Fibroblast of lung (primary cell): ENCODE measurements at regions not wholly inside any gene's neighbourhood (a gene's known extent, or its start where the extent isn't known, plus 50 kb on each side); places are given as distances from the start of the nearest gene placed in this dataset.

Experiments
- DNase-seq, 2 donors: peaks; one replicate each; pipeline versions ENCODE4 v3.0.0 to v3.0.0-alpha.2; 2010; ENCODE audit warnings: low read depth in 2 of 2
- H2AFZ ChIP-seq: 2 replicates; pipeline ENCODE4 v1.5.1; 2012; ENCODE audit warnings: low read length, control low read depth, inconsistent platforms
- H3K27ac ChIP-seq: 2 replicates; pipeline ENCODE4 v1.5.1; 2011; ENCODE audit warnings: low read length, control low read depth; ENCODE audit not compliant: insufficient read depth
- H3K27me3 ChIP-seq: 2 replicates; pipeline ENCODE4 v1.5.1; 2011; ENCODE audit warnings: mild to moderate bottlenecking, low read length; ENCODE audit not compliant: control insufficient read depth, insufficient read depth
- H3K36me3 ChIP-seq: 2 replicates; pipeline ENCODE4 v1.5.1; 2011; ENCODE audit warnings: low read length; ENCODE audit not compliant: control insufficient read depth, insufficient read depth
- H3K4me1 ChIP-seq: 2 replicates; pipeline ENCODE4 v1.5.1; 2011; ENCODE audit warnings: low read length; ENCODE audit not compliant: control insufficient read depth, insufficient read depth; ENCODE audit errors: extremely low read depth
- H3K4me2 ChIP-seq: 2 replicates; pipeline ENCODE4 v1.5.1; 2011; ENCODE audit warnings: low read length, control low read depth; ENCODE audit not compliant: insufficient read depth; ENCODE audit errors: extremely low read depth
- H3K4me3 ChIP-seq, 4 experiments: fragments of 200-600 bp in 1 of 4; sonication (generic) in 1 of 4; replicated peaks in 1 of 4; 2 replicates each; pipeline ENCODE4 v1.5.1; 2011 to 2016; ENCODE audit warnings: low read length in 4 of 4, low read depth in 3 of 4, mild to moderate bottlenecking in 3 of 4, control low read depth in 2 of 4, inconsistent platforms in 1 of 4, mixed read lengths in 1 of 4; ENCODE audit not compliant: insufficient read depth in 1 of 4; ENCODE audit errors: control extremely low read depth in 1 of 4
- H3K79me2 ChIP-seq: 2 replicates; pipeline ENCODE4 v1.5.1; 2012; ENCODE audit warnings: mild to moderate bottlenecking, low read length, inconsistent platforms; ENCODE audit not compliant: control insufficient read depth, insufficient read depth
- H3K9ac ChIP-seq: 2 replicates; pipeline ENCODE4 v1.5.1; 2011; ENCODE audit warnings: mild to moderate bottlenecking, low read length, control low read depth; ENCODE audit not compliant: insufficient read depth
- H3K9me3 ChIP-seq: 2 replicates; pipeline ENCODE4 v1.5.1; 2012; ENCODE audit warnings: low read depth, low read length; ENCODE audit not compliant: control insufficient read depth, insufficient read depth
- H4K20me1 ChIP-seq: 2 replicates; pipeline ENCODE4 v1.5.1; 2011; ENCODE audit warnings: low read length; ENCODE audit not compliant: control insufficient read depth, insufficient read depth; ENCODE audit errors: extremely low read depth
- EZH2 ChIP-seq: IDR thresholded peaks from 2 replicates; pipeline ENCODE4 v1.5.1; 2012; ENCODE audit warnings: low read length, control low read depth, mild to moderate bottlenecking; ENCODE audit errors: missing control alignments
- TF ChIP-seq, protein P1 (sequence below), 2 donors: IDR thresholded peaks in 1 of 2; conservative IDR thresholded peaks in 1 of 2; 1 replicate in 1 of 2; 2 replicates in 1 of 2; pipeline ENCODE4 v1.5.1; 2011 to 2012; ENCODE audit warnings: low read length in 2 of 2, control low read depth in 1 of 2, inconsistent platforms in 1 of 2, low read depth in 1 of 2, mild to moderate bottlenecking in 1 of 2

DNA sequence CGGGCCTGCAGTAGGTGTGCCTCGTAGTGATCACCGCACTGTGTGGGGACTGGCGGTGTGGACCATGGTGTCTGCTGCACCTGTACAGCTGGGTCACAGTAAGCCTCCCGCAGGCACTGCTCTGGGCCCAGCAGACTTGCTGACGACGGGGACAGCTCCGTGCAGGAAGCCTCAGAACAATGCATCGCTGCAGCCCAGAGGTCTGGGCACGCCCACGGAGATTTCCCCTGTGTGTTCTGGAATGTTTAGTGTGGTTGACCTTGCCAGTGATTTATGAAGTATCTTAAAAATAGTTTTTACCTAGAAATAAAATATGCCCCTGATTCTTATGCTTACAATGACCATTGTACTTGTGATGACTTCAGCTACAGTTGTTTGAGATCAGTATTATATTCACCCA lies 59.1 kb upstream of the ZNF32 start:
- H3K79me2 ChIP-seq = no peaks in the 10 kb centered on the region
- no peak overlapping the region for H3K4me3 ChIP-seq
- no peaks in the 10 kb centered on the region for H3K36me3 ChIP-seq
- H3K4me2 ChIP-seq = no peak overlapping the region
- no peaks in the 10 kb centered on the region for H3K4me1 ChIP-seq
- peaks cover 3% of the 10 kb centered on the region for H3K27me3 ChIP-seq
- H3K27ac ChIP-seq = no peak overlapping the region
- H4K20me1 ChIP-seq = no peaks in the 10 kb centered on the region
- TF ChIP-seq, protein P1, sequence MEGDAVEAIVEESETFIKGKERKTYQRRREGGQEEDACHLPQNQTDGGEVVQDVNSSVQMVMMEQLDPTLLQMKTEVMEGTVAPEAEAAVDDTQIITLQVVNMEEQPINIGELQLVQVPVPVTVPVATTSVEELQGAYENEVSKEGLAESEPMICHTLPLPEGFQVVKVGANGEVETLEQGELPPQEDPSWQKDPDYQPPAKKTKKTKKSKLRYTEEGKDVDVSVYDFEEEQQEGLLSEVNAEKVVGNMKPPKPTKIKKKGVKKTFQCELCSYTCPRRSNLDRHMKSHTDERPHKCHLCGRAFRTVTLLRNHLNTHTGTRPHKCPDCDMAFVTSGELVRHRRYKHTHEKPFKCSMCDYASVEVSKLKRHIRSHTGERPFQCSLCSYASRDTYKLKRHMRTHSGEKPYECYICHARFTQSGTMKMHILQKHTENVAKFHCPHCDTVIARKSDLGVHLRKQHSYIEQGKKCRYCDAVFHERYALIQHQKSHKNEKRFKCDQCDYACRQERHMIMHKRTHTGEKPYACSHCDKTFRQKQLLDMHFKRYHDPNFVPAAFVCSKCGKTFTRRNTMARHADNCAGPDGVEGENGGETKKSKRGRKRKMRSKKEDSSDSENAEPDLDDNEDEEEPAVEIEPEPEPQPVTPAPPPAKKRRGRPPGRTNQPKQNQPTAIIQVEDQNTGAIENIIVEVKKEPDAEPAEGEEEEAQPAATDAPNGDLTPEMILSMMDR (conservative IDR thresholded peaks at IDR 0.05 in 1 of 2, IDR thresholded peaks at IDR 0.05 in 1 of 2; ENCODE audit: low read depth in 1 of 2, low read length in 2 of 2) = no peak
- TF ChIP-seq EZH2 = no peak
- no peak overlapping the region for H3K9ac ChIP-seq
- DNase-seq = peak in 1 of 2 donors; percentile 75
- H3K9me3 ChIP-seq = no peaks in the 10 kb centered on the region
- H2AFZ ChIP-seq = no peak overlapping the region

DNA sequence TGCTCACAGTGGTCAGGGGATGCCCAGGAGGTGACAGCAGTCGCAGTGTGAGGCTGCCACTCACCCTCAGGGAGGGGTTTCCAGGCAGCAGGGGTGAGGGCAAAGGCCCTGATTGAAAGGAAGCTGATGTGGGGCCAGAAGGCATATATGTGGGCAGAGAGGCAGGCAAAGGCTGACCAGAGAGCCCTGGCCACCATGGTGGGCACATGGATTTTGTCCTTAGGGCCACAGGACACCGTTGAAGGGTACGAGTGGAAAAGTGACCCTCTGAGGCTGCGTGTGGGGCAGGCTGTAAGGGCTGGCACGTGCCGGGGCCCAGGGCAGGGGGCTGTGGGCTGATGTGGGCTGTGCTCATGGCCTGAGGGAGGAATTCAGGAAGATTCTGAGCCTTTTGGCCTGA lies 57.5 kb upstream of the ZNF32 start:
- H3K27ac ChIP-seq = no peak overlapping the region
- no peak overlapping the region for H3K9ac ChIP-seq
- H4K20me1 ChIP-seq = no peaks in the 10 kb centered on the region
- H3K4me2 ChIP-seq = no peak overlapping the region
- H3K79me2 ChIP-seq = no peaks in the 10 kb centered on the region
- H3K36me3 ChIP-seq = no peaks in the 10 kb centered on the region
- no peaks in the 10 kb centered on the region for H3K9me3 ChIP-seq
- no peak overlapping the region for H2AFZ ChIP-seq
- no peak overlapping the region for H3K4me3 ChIP-seq
- H3K4me1 ChIP-seq = no peaks in the 10 kb centered on the region
- TF ChIP-seq, protein P1 (conservative IDR thresholded peaks at IDR 0.05 in 1 of 2, IDR thresholded peaks at IDR 0.05 in 1 of 2; ENCODE audit: low read depth in 1 of 2, low read length in 2 of 2) = no peak
- TF ChIP-seq EZH2 = no peak
- DNase-seq = no peak
- H3K27me3 ChIP-seq = peaks cover 3% of the 10 kb centered on the region

DNA sequence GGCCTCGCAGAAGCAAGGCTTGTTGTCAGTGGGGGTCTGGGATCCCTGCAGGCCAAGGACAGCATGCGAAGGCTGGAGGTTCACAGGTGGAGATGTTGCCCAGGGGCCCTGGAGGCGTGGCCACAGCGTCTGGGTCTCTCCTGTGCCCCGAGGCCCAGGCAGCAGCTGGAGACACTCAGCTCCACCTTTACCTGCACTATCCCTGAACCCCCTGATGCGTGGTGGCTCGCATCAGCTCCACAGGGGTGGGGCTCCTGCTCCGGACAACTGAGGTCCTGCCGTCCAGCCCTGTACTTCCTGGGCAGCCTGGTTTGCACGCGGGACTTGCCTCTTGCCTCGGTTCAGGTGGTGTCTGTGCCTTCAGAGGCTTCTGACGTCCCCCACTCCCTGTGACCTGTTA lies 54.6 kb upstream of the ZNF32 start:
- H3K4me2 ChIP-seq = no peak overlapping the region
- DNase-seq = no peak
- peaks cover 3% of the 10 kb centered on the region for H3K27me3 ChIP-seq
- TF ChIP-seq, protein P1 (conservative IDR thresholded peaks at IDR 0.05 in 1 of 2, IDR thresholded peaks at IDR 0.05 in 1 of 2; ENCODE audit: low read depth in 1 of 2, low read length in 2 of 2) = no peak
- no peak for TF ChIP-seq EZH2
- no peaks in the 10 kb centered on the region for H4K20me1 ChIP-seq
- H3K9me3 ChIP-seq = no peaks in the 10 kb centered on the region
- no peak overlapping the region for H3K4me3 ChIP-seq
- H2AFZ ChIP-seq = no peak overlapping the region
- H3K79me2 ChIP-seq = no peaks in the 10 kb centered on the region
- H3K27ac ChIP-seq = no peak overlapping the region
- H3K4me1 ChIP-seq = no peaks in the 10 kb centered on the region
- H3K36me3 ChIP-seq = no peaks in the 10 kb centered on the region
- no peak overlapping the region for H3K9ac ChIP-seq
